HK-2 (cell line): ENCODE measurements at regions not wholly inside any gene's neighbourhood (a gene's known extent, or its start where the extent isn't known, plus 50 kb on each side); places are given as distances from the start of the nearest gene placed in this dataset.
A peak's percentile ranks its signal among the peaks of the same experiment; 100 is the strongest.
"Not testable (repeated sequence)": the region's sequence is repeated elsewhere in the genome, so short reads cannot be mapped to it uniquely, and the experiment has no call there.

ENCODE experiments used
- DNase-seq: peaks from one replicate; pipeline ENCODE4 v3.0.0-alpha.2; 2018; ENCODE audit not compliant: unreplicated experiment

- DNase-seq: no peak
These were observed 51.9 kb upstream of the NMUR2 start for GRCh38 chr5:152456815-152457443.

DNA sequence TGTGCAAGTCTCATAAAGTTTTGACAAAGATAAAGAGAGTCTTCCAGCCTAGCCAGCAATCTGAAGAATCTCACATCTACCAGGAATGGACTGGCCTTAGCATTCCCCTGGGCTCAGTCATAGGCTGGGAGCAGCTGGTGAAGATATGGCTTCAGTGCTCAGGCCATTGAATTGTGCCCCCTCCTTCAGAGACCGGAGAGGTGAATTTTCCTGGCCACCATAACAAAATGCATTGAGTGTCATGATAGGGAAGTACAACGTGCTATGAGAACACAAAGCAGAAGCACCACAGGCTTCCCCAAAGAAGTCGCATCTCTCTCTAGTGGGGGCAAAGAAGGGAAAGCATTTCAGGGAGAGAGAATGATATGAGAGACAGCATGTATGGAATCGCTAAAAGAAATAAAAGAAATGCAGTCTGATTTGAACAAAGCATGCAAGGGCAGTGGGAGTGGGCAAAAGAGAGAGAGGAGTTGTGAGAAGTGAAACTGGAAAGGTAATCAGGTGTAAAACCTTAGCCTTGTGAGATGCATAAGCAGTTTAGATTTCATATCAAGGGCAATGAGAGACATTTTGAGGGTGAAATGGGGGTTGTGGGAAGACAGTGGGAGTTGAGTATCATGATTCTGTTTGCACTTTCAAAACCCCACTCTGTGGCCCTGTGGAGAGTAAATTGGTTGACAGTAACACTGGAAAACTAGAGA, 57.1 kb upstream of the NMUR2 start:
- DNase-seq: no peak

- DNase-seq: no peak
These were observed 59.0 kb upstream of the NMUR2 start for GRCh38 chr5:152464048-152464447.

- no peak for DNase-seq
These were observed 60.1 kb upstream of the NMUR2 start for GRCh38 chr5:152465140-152465539.

DNA sequence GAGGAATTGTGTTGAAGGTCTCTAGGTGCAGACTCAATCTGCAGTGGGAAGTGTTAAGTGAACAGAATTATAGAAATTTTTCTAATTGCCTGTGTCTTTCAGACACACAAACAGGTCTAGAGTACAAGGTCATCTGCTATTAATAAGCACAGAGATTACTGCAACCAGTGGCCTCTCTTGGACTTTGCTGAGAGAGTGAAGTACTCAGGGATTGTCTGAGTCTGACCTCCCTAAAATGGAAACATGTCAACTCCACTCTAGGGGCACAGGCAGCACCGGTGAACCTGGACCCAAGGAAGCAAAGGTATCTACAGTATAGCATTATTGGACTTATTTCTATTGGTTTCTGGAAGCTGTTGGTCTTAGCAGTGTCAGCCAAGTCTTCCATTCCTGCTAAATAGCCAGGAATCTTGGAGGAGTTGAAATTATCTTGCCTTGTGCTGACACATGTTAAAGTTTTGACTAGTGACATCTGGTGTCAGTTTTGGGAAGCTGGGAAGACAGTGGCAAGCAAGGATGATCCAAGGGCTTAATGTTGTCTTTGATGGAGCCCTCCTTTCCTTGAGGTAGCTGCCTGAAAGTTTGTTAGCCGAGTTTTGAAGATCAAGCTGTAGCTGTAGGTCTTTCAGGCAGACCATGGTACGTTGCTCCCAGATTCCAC, 61.1 kb upstream of the NMUR2 start:
- DNase-seq: no peak

GRCh38 chr5:152470167-152470566, 65.1 kb upstream of the NMUR2 start:
- DNase-seq: no peak

DNA sequence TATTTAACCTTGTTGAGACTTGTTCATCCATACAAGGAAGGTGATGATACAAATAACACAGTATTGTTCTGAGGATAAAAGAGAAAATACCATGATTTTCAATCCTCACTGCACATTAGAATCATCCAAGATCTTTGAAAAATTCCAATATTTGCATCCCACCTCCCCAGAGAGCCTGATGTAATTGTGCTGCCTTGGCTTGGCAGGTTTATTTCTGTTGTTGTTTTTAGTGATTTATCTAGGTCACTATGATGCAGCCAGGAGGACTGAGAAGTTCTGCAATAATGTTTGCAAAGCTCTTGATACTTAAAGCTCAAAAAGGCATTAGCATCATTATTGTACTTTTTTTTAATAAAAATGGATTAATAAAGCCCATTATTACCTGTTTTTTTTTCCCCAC, 67.0 kb upstream of the NMUR2 start:
- DNase-seq: no peak

- no peak for DNase-seq
These were observed 69.9 kb upstream of the NMUR2 start for GRCh38 chr5:152474961-152475360.

- no peak for DNase-seq
These were observed 72.5 kb upstream of the NMUR2 start for GRCh38 chr5:152477536-152477935.

DNA sequence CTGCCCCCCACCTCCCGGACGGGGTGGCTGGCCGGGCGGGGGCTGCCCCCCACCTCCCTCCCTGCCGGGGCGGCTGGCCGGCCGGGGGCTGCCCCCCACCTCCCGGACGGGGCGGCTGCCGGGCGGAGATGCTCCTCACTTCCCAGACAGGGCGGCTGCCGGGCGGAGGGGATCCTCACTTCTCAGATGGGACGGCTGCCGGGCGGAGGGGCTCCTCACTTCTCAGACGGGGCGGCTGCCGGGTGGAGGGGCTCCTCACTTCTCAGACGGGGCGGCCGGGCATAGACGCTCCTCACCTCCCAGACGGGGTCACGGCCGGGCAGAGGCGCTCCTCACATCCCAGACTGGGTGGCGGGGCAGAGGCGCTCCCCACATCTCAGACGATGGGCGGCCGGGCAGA, 74.8 kb upstream of the NMUR2 start:
- not testable (repeated sequence) for DNase-seq

DNA sequence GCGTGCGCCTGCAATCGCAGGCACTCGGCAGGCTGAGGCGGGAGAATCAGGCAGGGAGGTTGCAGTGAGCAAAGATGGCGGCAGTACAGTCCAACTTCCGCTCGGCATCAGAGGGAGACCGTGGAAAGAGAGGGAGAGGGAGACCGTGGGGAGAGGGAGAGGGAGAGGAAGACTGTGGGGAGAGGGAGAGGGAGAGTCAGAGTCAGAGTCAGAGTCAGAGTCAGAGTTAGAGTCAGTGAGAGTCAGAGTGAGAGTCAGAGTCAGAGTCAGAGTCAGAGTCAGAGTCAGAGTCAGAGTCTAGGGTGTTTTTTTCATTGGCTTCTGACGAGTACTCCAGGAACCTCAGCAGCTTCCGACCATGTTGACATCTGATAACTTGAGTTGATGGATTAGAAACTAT, 75.6 kb upstream of the NMUR2 start:
- DNase-seq: not testable (repeated sequence)

- DNase-seq: no peak
These were observed 82.1 kb upstream of the NMUR2 start for GRCh38 chr5:152487130-152487529.

DNA sequence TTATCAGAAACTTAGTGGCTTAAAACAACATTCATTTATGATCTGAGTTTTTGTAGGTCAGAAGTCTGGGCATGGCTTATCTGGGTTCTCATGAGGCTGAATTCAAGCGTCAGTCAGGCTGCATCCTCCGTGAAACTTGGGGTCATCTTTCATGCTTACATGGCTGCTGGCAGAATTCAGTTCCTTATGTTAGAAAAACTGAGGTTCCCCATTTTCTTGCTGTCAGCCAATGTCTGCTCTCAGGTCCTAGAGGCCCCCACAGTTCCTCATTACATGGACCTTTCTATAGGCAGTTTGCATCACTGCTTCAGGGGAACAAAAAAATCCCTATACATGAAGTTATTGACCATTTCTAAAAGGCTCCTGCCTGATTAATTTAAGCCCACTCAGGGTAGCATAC, 83.8 kb upstream of the NMUR2 start:
- DNase-seq: no peak

DNA sequence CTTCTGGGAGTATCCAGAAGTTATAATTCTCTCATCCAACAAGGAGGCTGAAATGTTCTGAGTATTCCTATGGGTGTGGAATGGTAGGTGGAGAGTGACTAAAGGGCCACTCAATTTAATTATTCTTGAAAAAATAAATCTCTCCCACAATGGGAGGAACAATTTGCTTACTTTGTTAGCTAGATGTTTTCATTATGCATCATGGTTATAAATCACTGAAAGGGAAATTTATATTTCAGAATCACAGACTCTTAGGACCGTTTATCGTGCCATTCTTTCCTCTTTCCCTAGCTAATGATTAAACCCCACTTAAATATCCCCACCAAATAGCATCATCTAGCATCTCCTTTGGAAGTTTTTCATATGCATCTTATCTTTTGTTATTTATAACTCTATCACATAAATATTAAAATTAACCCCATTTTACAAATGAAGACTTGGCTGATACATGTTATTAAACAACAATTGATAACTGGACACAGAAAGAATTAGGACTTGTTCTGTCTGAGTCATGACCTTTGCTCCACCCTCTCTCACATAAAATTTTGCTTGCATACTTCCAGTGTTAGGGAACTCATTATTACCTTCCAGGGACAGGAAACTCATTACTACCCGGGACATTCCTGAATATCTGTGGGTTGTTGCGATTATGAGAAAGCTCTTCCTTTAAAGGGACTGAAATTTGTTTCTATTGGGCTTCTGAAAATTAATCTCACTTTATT, 94.9 kb upstream of the NMUR2 start:
- no peak for DNase-seq

- DNase-seq: no peak
These were observed 96.2 kb upstream of the NMUR2 start for GRCh38 chr5:152501294-152501693.

GRCh38 chr5:152503206-152503605, 98.1 kb upstream of the NMUR2 start:
- no peak for DNase-seq

- DNase-seq: peak; percentile 10
These were observed 100.5 kb upstream of the NMUR2 start for GRCh38 chr5:152505442-152506042.

- no peak for DNase-seq
These were observed 106.0 kb upstream of the NMUR2 start for GRCh38 chr5:152511120-152511519.

DNA sequence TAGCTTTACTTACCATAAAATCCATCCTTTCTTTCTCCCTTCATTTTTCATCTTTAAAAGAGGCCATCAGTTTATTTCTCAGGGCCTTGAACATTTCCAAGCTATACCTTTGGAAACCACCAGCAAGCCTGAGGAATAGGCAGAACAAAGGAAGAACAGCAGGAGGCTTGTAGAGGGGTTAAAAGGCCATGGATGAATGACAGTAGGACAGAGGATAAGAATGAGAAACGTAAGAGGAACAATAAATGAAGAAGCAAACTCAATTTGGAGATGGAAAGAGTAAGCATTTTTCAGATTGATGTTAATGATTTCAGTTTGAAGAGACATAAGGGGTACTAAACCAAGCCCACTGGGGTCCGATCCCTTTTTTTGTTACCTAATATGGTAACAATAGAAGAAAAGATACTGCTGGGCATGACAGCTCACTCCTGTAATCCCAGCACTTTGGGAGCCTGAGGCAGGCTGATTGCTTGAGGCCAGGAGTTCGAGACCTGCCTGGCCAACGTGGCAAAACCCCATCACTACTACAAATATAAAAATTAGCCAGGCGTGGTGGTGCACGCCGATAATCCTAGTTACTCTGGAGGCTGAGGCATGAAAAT, 106.6 kb upstream of the NMUR2 start:
- DNase-seq: no peak

DNA sequence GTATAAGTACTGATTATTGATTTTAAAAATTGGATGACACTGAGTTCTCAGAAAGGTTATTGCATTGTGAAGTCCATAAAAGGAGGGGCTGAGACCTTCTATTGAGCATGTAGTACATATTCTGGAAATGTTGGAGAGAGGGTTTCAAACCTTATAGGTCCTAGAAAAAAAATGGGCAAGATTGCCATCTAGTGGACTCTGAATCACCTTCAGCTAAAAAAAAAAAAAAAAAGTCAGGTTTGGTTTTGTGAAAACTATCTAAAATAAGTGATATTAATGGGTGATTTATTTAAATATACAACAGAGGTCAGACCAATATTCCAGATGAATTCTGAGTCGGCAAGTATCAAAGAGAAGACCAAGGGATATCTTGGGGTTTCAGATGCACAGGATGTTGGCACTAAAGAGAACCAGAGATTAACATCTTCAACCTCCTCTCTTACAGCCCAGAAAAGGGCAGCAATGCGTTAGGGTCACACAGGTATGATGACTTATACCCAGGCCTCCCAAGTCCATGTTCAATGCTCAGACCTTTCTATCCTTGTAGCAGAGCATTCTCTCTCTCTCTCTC, 109.8 kb upstream of the NMUR2 start:
- DNase-seq: no peak

GRCh38 chr5:152523964-152524363, 118.9 kb upstream of the NMUR2 start:
- no peak for DNase-seq
